Pancreas (tissue), 10 donors: ENCODE measurements at regions not wholly inside any gene's neighbourhood (a gene's known extent, or its start where the extent isn't known, plus 50 kb on each side); places are given as distances from the start of the nearest gene placed in this dataset.
A peak's percentile ranks its signal among the peaks of the same experiment; 100 is the strongest.
"Not testable (repeated sequence)": the region's sequence is repeated elsewhere in the genome, so short reads cannot be mapped to it uniquely, and the experiment has no call there.

Experiments
- ATAC-seq, 4 donors: fragments of 200-7000 bp; cut with Tn5 transposase; one replicate each; pipeline versions ENCODE4 v1.8.0 to v1.9.1; 2020; ENCODE audit warnings: mild to moderate bottlenecking in 4 of 4, moderate library complexity in 4 of 4
- DNase-seq, 6 donors: peaks; one replicate each; pipeline ENCODE4 v3.0.0-alpha.2; 2020
- FAIRE-seq: peaks from 2 replicates; lab custom pipeline; 2012; peaks lifted over from hg19 to GRCh38; lab: Jason Lieb, UNC
- H3K27ac ChIP-seq, 4 donors: fragments of 200-600 bp; sonication (generic); 1 replicate in 3 of 4; 2 replicates in 1 of 4; pipeline versions ENCODE4 v1.5.0 to v1.8.0; 2020
- H3K27me3 ChIP-seq, 4 donors: fragments of 200-600 bp; one replicate each; pipeline ENCODE4 v1.8.0; 2021
- H3K36me3 ChIP-seq, 3 donors: fragments of 200-600 bp; sonication (generic) in 1 of 3; one replicate each; pipeline versions ENCODE4 v1.5.0 to v1.8.0; 2020 to 2021
- H3K4me1 ChIP-seq, 3 donors: fragments of 200-600 bp; one replicate each; pipeline ENCODE4 v1.8.0; 2021
- H3K4me3 ChIP-seq, 4 donors: fragments of 200-600 bp; sonication (generic) in 2 of 4; one replicate each; pipeline versions ENCODE4 v1.5.0 to v1.8.0; 2020 to 2021
- H3K9me3 ChIP-seq, 4 donors: fragments of 200-600 bp; one replicate each; pipeline ENCODE4 v1.8.0; 2021
- CTCF ChIP-seq, 4 donors: fragments of 200-600 bp; sonication (generic) in 3 of 4; IDR thresholded peaks; one replicate each; pipeline versions ENCODE4 v1.5.0 to v1.8.0; 2021; ENCODE audit warnings: antibody characterized with exemption in 4 of 4
- WGBS, 2 donors: extraction: QIAGEN DNeasy Blood & Tissue Kit; methylation state at CpG; one replicate each; pipeline ENCODE4 v1.1.7; 2013; 5-methylcytosine and 5-hydroxymethylcytosine counted together
- intact Hi-C, 3 donors: fragments of 100-400 bp; cut with DNase I; formaldehyde crosslinking; loops; one replicate each; pipeline versions ENCODE4 v1.11.1 to v1.14.2; 2022
- donor health status: healthy with polysubstance abuse.
- donor health status: DM: no; HTN: no; CAD: no; lungs with moderate emphysema.
- donor health status: DM: no; HTN: no; CAD: no.
- donor health status: control.
- donor health status: control.
- donor health status: Bipolar disorder and iron deficiency.
- donor health status: DM: yes; HTN: yes; CAD: no.
- donor health status: DM: no; HTN: no; CAD: no.
- donor health status: DM: no; HTN: no; CAD: no.
- donor health status: DM: yes; HTN: yes; CAD: no.

GRCh38 chr14:104404922-104405321 lies 174.6 kb upstream of the C14orf180 start:
- Histone ChIP-seq H3K4me3 (no peak overlapping the region), H3K36me3 (no peaks in the 10 kb centered on the region), H3K27me3 (no peaks in the 10 kb centered on the region), H3K4me1 (no peaks in the 10 kb centered on the region), H3K9me3 (no peaks in the 10 kb centered on the region), H3K27ac (no peak overlapping the region)
- TF ChIP-seq CTCF (IDR thresholded peaks at IDR 0.05) = no peak
- no peak for ATAC-seq
- DNase-seq = peak in 1 of 6 donors; percentile 19
- FAIRE-seq = no peak
- 56 to 69% methylated on average over 7 of the region's 7 CpGs for WGBS, 2 donors
- intact Hi-C loops = no loop called here

GRCh38 chr14:104405360-104406226 lies 174.0 kb upstream of the C14orf180 start:
- Histone ChIP-seq H3K36me3 (no peaks in the 10 kb centered on the region), H3K27ac (no peak overlapping the region), H3K4me1 (no peaks in the 10 kb centered on the region), H3K4me3 (no peak overlapping the region), H3K9me3 (no peaks in the 10 kb centered on the region), H3K27me3 (no peaks in the 10 kb centered on the region)
- ATAC-seq (no peak), DNase-seq (peak in 1 of 6 donors; percentile 16), FAIRE-seq (no peak)
- intact Hi-C loops = no loop called here
- TF ChIP-seq CTCF (IDR thresholded peaks at IDR 0.05) = no peak
- 57 to 63% methylated on average over 9 of the region's 9 CpGs for WGBS, 2 donors

GRCh38 chr14:104406831-104407230 lies 172.7 kb upstream of the C14orf180 start:
- H3K27me3 ChIP-seq = no peaks in the 10 kb centered on the region
- DNase-seq = no peak
- 73 to 82% methylated on average over 5 of the region's 5 CpGs for WGBS, 2 donors
- no peak overlapping the region for H3K4me3 ChIP-seq
- intact Hi-C loops = no loop called here
- H3K9me3 ChIP-seq = no peaks in the 10 kb centered on the region
- no peak for ATAC-seq
- no peak overlapping the region for H3K27ac ChIP-seq
- TF ChIP-seq CTCF (IDR thresholded peaks at IDR 0.05) = no peak
- no peaks in the 10 kb centered on the region for H3K36me3 ChIP-seq
- no peak for FAIRE-seq
- H3K4me1 ChIP-seq = no peaks in the 10 kb centered on the region

GRCh38 chr14:104416383-104416782 lies 163.2 kb upstream of the C14orf180 start:
- WGBS, 2 donors = 36 to 53% methylated on average over 1 of the region's 1 CpG
- Histone ChIP-seq H3K36me3 (no peaks in the 10 kb centered on the region), H3K4me3 (no peak overlapping the region), H3K4me1 (no peaks in the 10 kb centered on the region), H3K27me3 (no peaks in the 10 kb centered on the region), H3K9me3 (no peaks in the 10 kb centered on the region), H3K27ac (no peak overlapping the region)
- ATAC-seq = no peak
- FAIRE-seq = no peak
- TF ChIP-seq CTCF (IDR thresholded peaks at IDR 0.05) = no peak
- intact Hi-C loops = no loop called here
- no peak for DNase-seq

GRCh38 chr14:104419865-104420505 lies 159.6 kb upstream of the C14orf180 start:
- Histone ChIP-seq H3K4me3 (no peak overlapping the region), H3K9me3 (no peaks in the 10 kb centered on the region), H3K4me1 (no peaks in the 10 kb centered on the region), H3K27ac (no peak overlapping the region), H3K27me3 (no peaks in the 10 kb centered on the region), H3K36me3 (no peaks in the 10 kb centered on the region)
- FAIRE-seq (no peak), DNase-seq (no peak), ATAC-seq (no peak)
- no peak for TF ChIP-seq CTCF (IDR thresholded peaks at IDR 0.05)
- intact Hi-C loops = no loop called here
- WGBS, 2 donors = 62 to 73% methylated on average over 6 of the region's 6 CpGs

GRCh38 chr14:104420523-104420922 lies 159.0 kb upstream of the C14orf180 start:
- 73 to 74% methylated on average over 3 of the region's 3 CpGs for WGBS, 2 donors
- H3K36me3 ChIP-seq, FAIRE-seq, H3K4me1 ChIP-seq, H3K9me3 ChIP-seq, intact Hi-C loops, H3K27ac ChIP-seq, H3K4me3 ChIP-seq, ATAC-seq, H3K27me3 ChIP-seq: not testable (repeated sequence)
- peak in 1 of 6 donors; percentile 17 for DNase-seq
